ENCODE measurements at regions not wholly inside any gene's neighbourhood (a gene's known extent, or its start where the extent isn't known, plus 50 kb on each side); places are given as distances from the start of the nearest gene placed in this dataset.

- Mint-ChIP-seq H3K9me3 (peaks cover 0 to under 1% (median 0%) of the 10 kb centered on the region in 9 donors), H3K4me1 (peaks cover 3 to 9% (median 6%) of the 10 kb centered on the region in 4 donors), H3K27me3 (no peaks in the 10 kb centered on the region), H3K4me3 (no peak overlapping the region), H3K27ac (no peak overlapping the region), H3K36me3 (no peaks in the 10 kb centered on the region)
- POLR2A ChIA-PET: no interaction called here
- no peak for DNase-seq
- no peak for ATAC-seq
Observed at GRCh38 chr5:56356121-56356835, 123.1 kb upstream of the ANKRD55 start.

GRCh38 chr5:56354836-56355235, 121.7 kb upstream of the ANKRD55 start:
- H3K4me3 Mint-ChIP-seq: no peak overlapping the region
- H3K36me3 Mint-ChIP-seq: no peaks in the 10 kb centered on the region
- ATAC-seq (no peak), DNase-seq (no peak)
- H3K27ac Mint-ChIP-seq: no peak overlapping the region
- POLR2A ChIA-PET: no interaction called here
- H3K27me3 Mint-ChIP-seq: no peaks in the 10 kb centered on the region
- H3K4me1 Mint-ChIP-seq: peaks cover 0 to 2% (median 0%) of the 10 kb centered on the region in 4 donors
- no peaks in the 10 kb centered on the region for H3K9me3 Mint-ChIP-seq

GRCh38 chr5:56352808-56353590, 119.9 kb upstream of the ANKRD55 start:
- H3K27me3 Mint-ChIP-seq: no peaks in the 10 kb centered on the region
- no peak overlapping the region for H3K27ac Mint-ChIP-seq
- DNase-seq (no peak), ATAC-seq (no peak)
- peaks cover 0 to 2% (median 0%) of the 10 kb centered on the region in 4 donors for H3K4me1 Mint-ChIP-seq
- no peaks in the 10 kb centered on the region for H3K9me3 Mint-ChIP-seq
- no peaks in the 10 kb centered on the region for H3K36me3 Mint-ChIP-seq
- H3K4me3 Mint-ChIP-seq: no peak overlapping the region
- POLR2A ChIA-PET: no interaction called here

GRCh38 chr5:56350597-56351170, 117.6 kb upstream of the ANKRD55 start:
- Mint-ChIP-seq H3K4me1 (peaks cover 0 to 2% (median 0%) of the 10 kb centered on the region in 4 donors), H3K27me3 (no peaks in the 10 kb centered on the region), H3K27ac (peak overlapping the region in 2 of 10 donors; percentile 0 to 51), H3K4me3 (no peak overlapping the region), H3K9me3 (peaks cover 0 to 16% (median 3%) of the 10 kb centered on the region in 9 donors), H3K36me3 (peaks cover 0 to 7% (median 0%) of the 10 kb centered on the region in 3 donors)
- DNase-seq (no peak), ATAC-seq (no peak)
- POLR2A ChIA-PET: no interaction called here

GRCh38 chr5:56350011-56350596, 117.0 kb upstream of the ANKRD55 start:
- H3K9me3 Mint-ChIP-seq: peaks cover 0 to 20% (median 3%) of the 10 kb centered on the region in 9 donors
- H3K27me3 Mint-ChIP-seq: no peaks in the 10 kb centered on the region
- H3K36me3 Mint-ChIP-seq: peaks cover 0 to 7% (median 0%) of the 10 kb centered on the region in 3 donors

GRCh38 chr5:56349461-56349860, 116.3 kb upstream of the ANKRD55 start:
- POLR2A ChIA-PET: no interaction called here
- no peak for DNase-seq

More at GRCh38 chr5:56350011-56350596, 117.0 kb upstream of the ANKRD55 start:
- H3K4me3 Mint-ChIP-seq: no peak overlapping the region
- POLR2A ChIA-PET: no interaction called here
- H3K27ac Mint-ChIP-seq: no peak overlapping the region
- no peak for ATAC-seq
- H3K4me1 Mint-ChIP-seq: peaks cover 0 to 4% (median 1%) of the 10 kb centered on the region in 4 donors
- DNase-seq: no peak

GRCh38 chr5:56346741-56347535, 113.8 kb upstream of the ANKRD55 start:
- Mint-ChIP-seq H3K4me3 (no peak overlapping the region), H3K9me3 (peaks cover 0 to 20% (median 3%) of the 10 kb centered on the region in 9 donors), H3K27me3 (no peaks in the 10 kb centered on the region), H3K27ac (peak overlapping the region in 2 of 10 donors; percentile 7 to 21), H3K4me1 (peaks cover 0 to 30% (median 0%) of the 10 kb centered on the region in 4 donors), H3K36me3 (peaks cover 0 to 7% (median 0%) of the 10 kb centered on the region in 3 donors)
- POLR2A ChIA-PET: no interaction called here
- ATAC-seq (no peak), DNase-seq (no peak)

More at GRCh38 chr5:56349461-56349860, 116.3 kb upstream of the ANKRD55 start:
- Mint-ChIP-seq H3K4me1 (peaks cover 0 to 10% (median 0%) of the 10 kb centered on the region in 4 donors), H3K27me3 (no peaks in the 10 kb centered on the region), H3K27ac (no peak overlapping the region), H3K4me3 (no peak overlapping the region), H3K36me3 (peaks cover 0 to 7% (median 0%) of the 10 kb centered on the region in 3 donors), H3K9me3 (peaks cover 0 to 20% (median 3%) of the 10 kb centered on the region in 9 donors)
- ATAC-seq: no peak

- no peak overlapping the region for H3K4me3 Mint-ChIP-seq
- peaks cover 0 to 20% (median 3%) of the 10 kb centered on the region in 9 donors for H3K9me3 Mint-ChIP-seq
- POLR2A ChIA-PET: no interaction called here
- ATAC-seq (no peak), DNase-seq (no peak)
- no peaks in the 10 kb centered on the region for H3K27me3 Mint-ChIP-seq
- H3K36me3 Mint-ChIP-seq: peaks cover 0 to 7% (median 0%) of the 10 kb centered on the region in 3 donors
- H3K27ac Mint-ChIP-seq: no peak overlapping the region
- H3K4me1 Mint-ChIP-seq: peaks cover 0 to 32% (median 4%) of the 10 kb centered on the region in 4 donors
Observed at GRCh38 chr5:56346044-56346710, 113.0 kb upstream of the ANKRD55 start.

- POLR2A ChIA-PET: no interaction called here
- Mint-ChIP-seq H3K27ac (no peak overlapping the region), H3K27me3 (no peaks in the 10 kb centered on the region), H3K36me3 (peaks cover 0 to 7% (median 0%) of the 10 kb centered on the region in 3 donors), H3K9me3 (peaks cover 0 to 20% (median 3%) of the 10 kb centered on the region in 9 donors), H3K4me1 (peaks cover 0 to 32% (median 6%) of the 10 kb centered on the region in 4 donors), H3K4me3 (no peak overlapping the region)
- DNase-seq: no peak
- ATAC-seq: no peak
Observed at GRCh38 chr5:56345352-56345751, 112.2 kb upstream of the ANKRD55 start.

- peaks cover 0 to 10% (median 0%) of the 10 kb centered on the region in 3 donors for H3K36me3 Mint-ChIP-seq
- H3K4me1 Mint-ChIP-seq: peaks cover 0 to 32% (median 6%) of the 10 kb centered on the region in 4 donors
- peak overlapping the region in 1 of 10 donors; percentile 37 for H3K27ac Mint-ChIP-seq
- peaks cover 0 to 25% (median 4%) of the 10 kb centered on the region in 9 donors for H3K9me3 Mint-ChIP-seq
- H3K4me3 Mint-ChIP-seq: no peak overlapping the region
- POLR2A ChIA-PET: no interaction called here
- ATAC-seq (no peak), DNase-seq (no peak)
- H3K27me3 Mint-ChIP-seq: no peaks in the 10 kb centered on the region
Observed at GRCh38 chr5:56344594-56344993, 111.5 kb upstream of the ANKRD55 start.

- Mint-ChIP-seq H3K9me3 (peaks cover 0 to 27% (median 4%) of the 10 kb centered on the region in 9 donors), H3K27me3 (peaks cover 0 to 1% (median 0%) of the 10 kb centered on the region in 5 donors), H3K4me3 (no peak overlapping the region), H3K4me1 (peaks cover 0 to 32% (median 6%) of the 10 kb centered on the region in 4 donors), H3K27ac (peak overlapping the region in 1 of 10 donors; percentile 37), H3K36me3 (peaks cover 0 to 13% (median 0%) of the 10 kb centered on the region in 3 donors)
- POLR2A ChIA-PET: no interaction called here
- ATAC-seq (no peak), DNase-seq (no peak)
Observed at GRCh38 chr5:56343988-56344387, 110.9 kb upstream of the ANKRD55 start.
